Lung (tissue), 11 donors: ENCODE measurements at regions not wholly inside any gene's neighbourhood (a gene's known extent, or its start where the extent isn't known, plus 50 kb on each side); places are given as distances from the start of the nearest gene placed in this dataset.

ENCODE experiments used
- ATAC-seq: fragments of 200-7000 bp; cut with Tn5 transposase; one replicate; pipeline ENCODE4 v1.9.1; 2020; ENCODE audit warnings: moderate number of reproducible peaks; ENCODE audit not compliant: insufficient read depth, low FRiP score
- DNase-seq, 3 donors: peaks; one replicate each; pipeline ENCODE4 v3.0.0-alpha.2; 2013 to 2017
- H3K27ac ChIP-seq, 2 donors: one replicate each; pipeline ENCODE4 v1.5.1; 2013; ENCODE audit warnings: mild to moderate bottlenecking in 2 of 2, moderate library complexity in 2 of 2, control low read depth in 1 of 2, inconsistent platforms in 1 of 2, low read depth in 1 of 2, low read length in 1 of 2
- H3K27me3 ChIP-seq, 3 donors: one replicate each; pipeline ENCODE4 v1.5.1; 2013; ENCODE audit warnings: low read length in 2 of 3; ENCODE audit not compliant: control insufficient read depth in 3 of 3, insufficient read depth in 3 of 3
- H3K36me3 ChIP-seq, 4 donors: one replicate each; pipeline ENCODE4 v1.5.1; 2013; ENCODE audit warnings: low read length in 4 of 4, mild to moderate bottlenecking in 1 of 4, moderate library complexity in 1 of 4; ENCODE audit not compliant: control insufficient read depth in 4 of 4, insufficient read depth in 4 of 4
- H3K4me1 ChIP-seq, 5 donors: one replicate each; pipeline ENCODE4 v1.5.1; 2013; ENCODE audit warnings: low read length in 5 of 5, mild to moderate bottlenecking in 2 of 5, moderate library complexity in 1 of 5; ENCODE audit not compliant: control insufficient read depth in 5 of 5, insufficient read depth in 5 of 5
- H3K4me3 ChIP-seq: one replicate; pipeline ENCODE4 v1.5.1; 2013; ENCODE audit warnings: mild to moderate bottlenecking, control low read depth, moderate library complexity
- H3K9ac ChIP-seq, 2 donors: one replicate each; pipeline ENCODE4 v1.5.1; 2013; ENCODE audit warnings: low read length in 2 of 2, control low read depth in 1 of 2; ENCODE audit not compliant: insufficient read depth in 1 of 2
- H3K9me3 ChIP-seq, 4 donors: one replicate each; pipeline ENCODE4 v1.5.1; 2013; ENCODE audit warnings: low read length in 3 of 4, mild to moderate bottlenecking in 1 of 4, moderate library complexity in 1 of 4; ENCODE audit not compliant: control insufficient read depth in 4 of 4, insufficient read depth in 3 of 4
- CTCF ChIP-seq: IDR thresholded peaks from 2 replicates; pipeline ENCODE4 v1.5.1; 2012; ENCODE audit warnings: mild to moderate bottlenecking; ENCODE audit errors: control extremely low read depth, extremely low read depth
- WGBS, 2 donors: extraction: QIAGEN DNeasy Blood & Tissue Kit; methylation state at CpG; one replicate each; pipeline ENCODE4 v1.1.7; 2013; 5-methylcytosine and 5-hydroxymethylcytosine counted together
- donor health status: control.
- donor health status: control.
- donor health status: Bipolar disorder and iron deficiency.
- donor health status: healthy.
- donor health status: DM: yes; HTN: yes; CAD: no.

- no peak for TF ChIP-seq CTCF
- no peak for DNase-seq
- Histone ChIP-seq H3K4me1 (no peaks in the 10 kb centered on the region), H3K9ac (no peak overlapping the region), H3K9me3 (no peaks in the 10 kb centered on the region), H3K36me3 (no peaks in the 10 kb centered on the region), H3K27ac (no peak overlapping the region), H3K4me3 (no peak overlapping the region), H3K27me3 (no peaks in the 10 kb centered on the region)
- ATAC-seq, result no peak
- WGBS, 2 donors, result 96 to 100% methylated on average over 2 of the region's 2 CpGs
Observed at GRCh38 chr6:147903931-147904330, 395.4 kb downstream of the SAMD5 start.

GRCh38 chr6:147904416-147904815 is 395.9 kb downstream of the SAMD5 start:
- no peak overlapping the region for H3K4me3 ChIP-seq
- ATAC-seq (no peak), DNase-seq (no peak)
- no peak overlapping the region for H3K9ac ChIP-seq
- H3K27me3 ChIP-seq, result no peaks in the 10 kb centered on the region
- no peaks in the 10 kb centered on the region for H3K4me1 ChIP-seq
- H3K36me3 ChIP-seq, result no peaks in the 10 kb centered on the region
- no peak overlapping the region for H3K27ac ChIP-seq
- no peak for TF ChIP-seq CTCF
- 95% methylated on average over 4 of the region's 4 CpGs for WGBS, 2 donors
- no peaks in the 10 kb centered on the region for H3K9me3 ChIP-seq

DNA sequence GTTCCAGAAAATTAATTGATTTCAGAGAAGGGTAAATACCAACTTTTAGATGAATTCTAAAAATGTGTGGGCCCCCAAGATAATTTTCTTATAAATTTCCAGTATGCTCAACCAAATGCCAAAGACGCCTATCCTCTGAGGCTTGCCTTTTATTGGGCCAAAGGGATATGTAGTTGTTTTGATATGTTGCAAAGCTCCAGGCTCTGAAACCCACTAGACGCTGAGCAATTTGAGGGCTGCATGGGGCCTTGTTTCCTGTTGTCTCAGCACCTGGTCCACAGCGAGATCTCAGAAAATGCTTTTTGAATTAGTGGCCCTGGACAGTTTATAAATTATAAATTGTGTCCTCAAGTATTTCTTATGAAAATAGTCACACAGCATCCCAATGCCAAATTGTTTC is 397.2 kb downstream of the SAMD5 start:
- no peak overlapping the region for H3K9ac ChIP-seq
- TF ChIP-seq CTCF, result no peak
- H3K4me3 ChIP-seq, result no peak overlapping the region
- no peak for ATAC-seq
- no peaks in the 10 kb centered on the region for H3K9me3 ChIP-seq
- H3K4me1 ChIP-seq, result no peaks in the 10 kb centered on the region
- H3K27ac ChIP-seq, result no peak overlapping the region
- 88% methylated on average over 3 of the region's 3 CpGs for WGBS, 2 donors
- no peaks in the 10 kb centered on the region for H3K27me3 ChIP-seq
- H3K36me3 ChIP-seq, result no peaks in the 10 kb centered on the region
- DNase-seq, result no peak

DNA sequence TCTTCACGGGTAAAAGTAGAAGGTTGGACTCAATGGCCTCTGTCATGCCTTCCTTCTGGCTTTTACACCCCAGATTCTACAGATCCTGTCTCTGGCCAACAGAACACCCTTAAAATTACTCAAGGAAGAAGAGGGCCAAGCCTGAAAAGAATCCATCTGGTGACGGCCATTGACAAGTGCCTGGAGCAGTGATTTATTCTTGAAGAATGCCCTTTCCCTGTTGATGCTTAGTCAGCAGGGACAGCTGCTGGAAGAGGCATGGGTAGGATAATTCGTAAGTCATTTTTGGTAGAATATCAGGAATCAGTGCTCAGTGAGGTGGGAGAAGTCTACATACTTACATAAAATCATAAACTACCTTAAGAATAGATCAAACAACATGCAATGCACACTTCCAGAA is 397.9 kb downstream of the SAMD5 start:
- DNase-seq (no peak), ATAC-seq (no peak)
- no peak overlapping the region for H3K4me3 ChIP-seq
- WGBS, 2 donors, result 76 to 83% methylated on average over 3 of the region's 3 CpGs
- TF ChIP-seq CTCF, result no peak
- H3K36me3 ChIP-seq, result no peaks in the 10 kb centered on the region
- H3K4me1 ChIP-seq, result no peaks in the 10 kb centered on the region
- no peak overlapping the region for H3K27ac ChIP-seq
- no peaks in the 10 kb centered on the region for H3K9me3 ChIP-seq
- H3K9ac ChIP-seq, result no peak overlapping the region
- H3K27me3 ChIP-seq, result no peaks in the 10 kb centered on the region
